ENCODE measurements at regions not wholly inside any gene's neighbourhood (a gene's known extent, or its start where the extent isn't known, plus 50 kb on each side); places are given as distances from the start of the nearest gene placed in this dataset.

DNA sequence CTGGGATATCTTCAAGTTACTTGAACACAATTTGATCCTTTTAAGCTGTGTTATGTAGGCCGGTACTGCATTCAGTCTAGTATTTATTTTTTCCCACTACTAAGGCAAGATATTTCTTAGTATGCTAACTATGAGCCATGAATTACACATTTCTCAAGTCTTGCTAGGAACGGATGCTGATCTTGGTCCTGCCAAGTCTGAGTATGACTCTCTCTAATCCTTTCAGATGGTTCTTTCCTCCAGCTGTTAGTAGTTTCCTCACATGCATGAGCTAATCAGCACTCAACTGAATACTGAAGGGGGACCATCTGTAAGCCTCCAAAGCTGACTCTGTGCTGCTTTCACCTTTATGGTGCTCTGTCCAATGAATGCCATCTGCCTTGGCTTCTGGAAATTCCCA is 460.3 kb downstream of the KCTD12 start:
- TF ChIP-seq POLR2A (IDR thresholded peaks at IDR 0.05; ENCODE audit: low read depth, low read length) (no peak), POLR2AphosphoS5 (IDR thresholded peaks at IDR 0.05; ENCODE audit: low read depth, low read length) (no peak)
